MG63 (cell line): ENCODE measurements at regions not wholly inside any gene's neighbourhood (a gene's known extent, or its start where the extent isn't known, plus 50 kb on each side); places are given as distances from the start of the nearest gene placed in this dataset.
"Not testable (repeated sequence)": the region's sequence is repeated elsewhere in the genome, so short reads cannot be mapped to it uniquely, and the experiment has no call there.

Experiments
- DNase-seq: peaks from one replicate; pipeline ENCODE4 v3.0.0-alpha.2; 2020
- H3K27me3 ChIP-seq: fragments of 250-450 bp; sonication (Bioruptor Pico); 2 replicates; pipeline ENCODE4 v1.5.1; 2020; ENCODE audit warnings: mild to moderate bottlenecking, moderate library complexity
- H3K36me3 ChIP-seq: fragments of 250-450 bp; sonication (Bioruptor Pico); 2 replicates; pipeline ENCODE4 v1.5.1; 2020; ENCODE audit warnings: mild to moderate bottlenecking, moderate library complexity
- H3K4me3 ChIP-seq: fragments of 250-450 bp; sonication (Bioruptor Pico); 2 replicates; pipeline ENCODE4 v1.5.1; 2020; ENCODE audit warnings: mild to moderate bottlenecking, moderate library complexity
- H3K9me3 ChIP-seq: fragments of 250-450 bp; sonication (Bioruptor Pico); 2 replicates; pipeline ENCODE4 v1.5.1; 2020; ENCODE audit warnings: mild to moderate bottlenecking, moderate library complexity

GRCh38 chr6:8990075-8990474 lies 554.7 kb upstream of the SLC35B3 start:
- H3K27me3 ChIP-seq = no peaks in the 10 kb centered on the region
- H3K4me3 ChIP-seq = no peak overlapping the region
- no peak for DNase-seq
- no peaks in the 10 kb centered on the region for H3K9me3 ChIP-seq
- H3K36me3 ChIP-seq = no peaks in the 10 kb centered on the region

- DNase-seq = peak; percentile 64
- Histone ChIP-seq H3K27me3 (no peaks in the 10 kb centered on the region), H3K36me3 (no peaks in the 10 kb centered on the region), H3K9me3 (no peaks in the 10 kb centered on the region), H3K4me3 (no peak overlapping the region)
These were observed 547.9 kb upstream of the SLC35B3 start for GRCh38 chr6:8983202-8983688.

- no peak for DNase-seq
- H3K4me3 ChIP-seq = no peak overlapping the region
- H3K9me3 ChIP-seq = no peaks in the 10 kb centered on the region
- no peaks in the 10 kb centered on the region for H3K36me3 ChIP-seq
- no peaks in the 10 kb centered on the region for H3K27me3 ChIP-seq
These were observed 547.3 kb upstream of the SLC35B3 start for GRCh38 chr6:8982668-8983067.

- H3K27me3 ChIP-seq = no peaks in the 10 kb centered on the region
- no peak overlapping the region for H3K4me3 ChIP-seq
- H3K9me3 ChIP-seq = peaks cover 5% of the 10 kb centered on the region
- no peak for DNase-seq
- H3K36me3 ChIP-seq = no peaks in the 10 kb centered on the region
These were observed 538.0 kb upstream of the SLC35B3 start for GRCh38 chr6:8973395-8973794.

GRCh38 chr6:8969747-8970146 lies 534.4 kb upstream of the SLC35B3 start:
- Histone ChIP-seq H3K36me3 (no peaks in the 10 kb centered on the region), H3K4me3 (no peak overlapping the region), H3K27me3 (no peaks in the 10 kb centered on the region), H3K9me3 (peaks cover 9% of the 10 kb centered on the region)
- DNase-seq = no peak

- no peaks in the 10 kb centered on the region; the same call in 1 of the 2 replicates for H3K9me3 ChIP-seq
- H3K36me3 ChIP-seq = no peaks in the 10 kb centered on the region
- no peak overlapping the region for H3K4me3 ChIP-seq
- DNase-seq = no peak
- H3K27me3 ChIP-seq = no peaks in the 10 kb centered on the region
These were observed 523.7 kb upstream of the SLC35B3 start for GRCh38 chr6:8958894-8959511.

- H3K4me3 ChIP-seq = no peak overlapping the region
- no peak for DNase-seq
- no peaks in the 10 kb centered on the region for H3K27me3 ChIP-seq
- H3K36me3 ChIP-seq = no peaks in the 10 kb centered on the region
- H3K9me3 ChIP-seq = no peaks in the 10 kb centered on the region; the same call in 1 of the 2 replicates
These were observed 518.0 kb upstream of the SLC35B3 start for GRCh38 chr6:8953310-8953709.

- Histone ChIP-seq H3K4me3 (no peak overlapping the region), H3K9me3 (no peaks in the 10 kb centered on the region), H3K36me3 (no peaks in the 10 kb centered on the region), H3K27me3 (no peaks in the 10 kb centered on the region)
- DNase-seq = no peak
These were observed 513.4 kb upstream of the SLC35B3 start for GRCh38 chr6:8948733-8949132.

- no peak for DNase-seq
- Histone ChIP-seq H3K9me3 (no peaks in the 10 kb centered on the region), H3K27me3 (no peaks in the 10 kb centered on the region), H3K36me3 (no peaks in the 10 kb centered on the region), H3K4me3 (no peak overlapping the region)
These were observed 512.6 kb upstream of the SLC35B3 start for GRCh38 chr6:8947900-8948299.

- Histone ChIP-seq H3K27me3 (no peaks in the 10 kb centered on the region), H3K4me3 (no peak overlapping the region), H3K9me3 (no peaks in the 10 kb centered on the region), H3K36me3 (no peaks in the 10 kb centered on the region)
- no peak for DNase-seq
These were observed 509.2 kb upstream of the SLC35B3 start for GRCh38 chr6:8944548-8944947.

GRCh38 chr6:8943073-8943472 lies 507.7 kb upstream of the SLC35B3 start:
- no peak for DNase-seq
- Histone ChIP-seq H3K4me3 (no peak overlapping the region), H3K27me3 (no peaks in the 10 kb centered on the region), H3K9me3 (no peaks in the 10 kb centered on the region), H3K36me3 (no peaks in the 10 kb centered on the region)

GRCh38 chr6:8941577-8941976 lies 506.2 kb upstream of the SLC35B3 start:
- Histone ChIP-seq H3K27me3 (no peaks in the 10 kb centered on the region), H3K36me3 (no peaks in the 10 kb centered on the region), H3K4me3 (no peak overlapping the region), H3K9me3 (no peaks in the 10 kb centered on the region)
- peak; percentile 31 for DNase-seq

GRCh38 chr6:8940356-8940755 lies 505.0 kb upstream of the SLC35B3 start:
- no peak overlapping the region for H3K4me3 ChIP-seq
- H3K36me3 ChIP-seq = no peaks in the 10 kb centered on the region
- H3K27me3 ChIP-seq = no peaks in the 10 kb centered on the region
- peak; percentile 15 for DNase-seq
- no peaks in the 10 kb centered on the region for H3K9me3 ChIP-seq

- H3K36me3 ChIP-seq = no peaks in the 10 kb centered on the region
- no peaks in the 10 kb centered on the region for H3K27me3 ChIP-seq
- peak; percentile 2 for DNase-seq
- H3K9me3 ChIP-seq = no peaks in the 10 kb centered on the region
- no peak overlapping the region for H3K4me3 ChIP-seq
These were observed 504.3 kb upstream of the SLC35B3 start for GRCh38 chr6:8939615-8940014.

GRCh38 chr6:8934318-8934717 lies 499.0 kb upstream of the SLC35B3 start:
- DNase-seq = no peak
- H3K4me3 ChIP-seq = no peak overlapping the region
- no peaks in the 10 kb centered on the region for H3K36me3 ChIP-seq
- H3K9me3 ChIP-seq = no peaks in the 10 kb centered on the region
- no peaks in the 10 kb centered on the region for H3K27me3 ChIP-seq

GRCh38 chr6:8930009-8930408 lies 494.7 kb upstream of the SLC35B3 start:
- no peak for DNase-seq
- Histone ChIP-seq H3K9me3 (no peaks in the 10 kb centered on the region), H3K36me3 (no peaks in the 10 kb centered on the region), H3K4me3 (no peak overlapping the region), H3K27me3 (no peaks in the 10 kb centered on the region)

GRCh38 chr6:8920244-8920643 lies 484.9 kb upstream of the SLC35B3 start:
- H3K36me3 ChIP-seq, H3K27me3 ChIP-seq, DNase-seq, H3K4me3 ChIP-seq, H3K9me3 ChIP-seq: not testable (repeated sequence)

- no peak overlapping the region for H3K4me3 ChIP-seq
- H3K9me3 ChIP-seq = no peaks in the 10 kb centered on the region
- no peak for DNase-seq
- H3K36me3 ChIP-seq = no peaks in the 10 kb centered on the region
- no peaks in the 10 kb centered on the region for H3K27me3 ChIP-seq
These were observed 482.9 kb upstream of the SLC35B3 start for GRCh38 chr6:8918196-8918595.

- H3K9me3 ChIP-seq = no peaks in the 10 kb centered on the region
- H3K4me3 ChIP-seq = no peak overlapping the region
- DNase-seq = no peak
- 0 out of 2 replicates have a peak, but pooled peaks cover 2% of the 10 kb centered on the region for H3K27me3 ChIP-seq
- H3K36me3 ChIP-seq = no peaks in the 10 kb centered on the region
These were observed 479.4 kb upstream of the SLC35B3 start for GRCh38 chr6:8914700-8915099.
